A673 (cell line): ENCODE measurements at regions not wholly inside any gene's neighbourhood (a gene's known extent, or its start where the extent isn't known, plus 50 kb on each side); places are given as distances from the start of the nearest gene placed in this dataset.

Experiments
- BruUV-seq: library from RNA; stranded (reverse); fragments of 400-500 nt; replicated peaks from 2 replicates; lab custom pipeline; 2021; lab: Mats Ljungman, UMichigan
- CTCF ChIA-PET: fragments of 300-600 bp; sonication (Branson Sonifier 250); formaldehyde crosslinking; loops from one replicate; lab custom pipeline; 2022; ENCODE audit warnings: antibody characterized with exemption; lab: Charles Lee
- POLR2A ChIA-PET: fragments of 300-600 bp; sonication (Branson Sonifier 250); formaldehyde crosslinking; loops from one replicate; lab custom pipeline; 2022; ENCODE audit warnings: antibody characterized with exemption; ENCODE audit not compliant: low non-redundant PET; lab: Charles Lee
- DNase-seq: peaks from one replicate; pipeline ENCODE4 v3.0.0-alpha.2; 2015; ENCODE audit warnings: low spot score
- H3K27ac ChIP-seq: fragments of 200-600 bp; sonication (generic); 2 replicates; pipeline ENCODE4 v1.5.1; 2016; ENCODE audit warnings: mixed run types, low read depth, mild to moderate bottlenecking, mixed read lengths, antibody characterized with exemption, low read length; ENCODE audit not compliant: poor library complexity, severe bottlenecking
- H3K27me3 ChIP-seq: fragments of 200-600 bp; sonication (generic); replicated peaks from 2 replicates; pipeline ENCODE4 v1.6.1; 2017; ENCODE audit warnings: mixed run types, low read depth, mild to moderate bottlenecking, mixed read lengths, antibody characterized with exemption, low read length; ENCODE audit not compliant: insufficient read depth, poor library complexity
- H3K36me3 ChIP-seq: fragments of 200-600 bp; sonication (generic); 2 replicates; pipeline ENCODE4 v1.6.1; 2016; ENCODE audit warnings: mixed run types, mild to moderate bottlenecking, mixed read lengths, antibody characterized with exemption, low read length; ENCODE audit not compliant: insufficient read depth, poor library complexity, severe bottlenecking
- H3K4me1 ChIP-seq: fragments of 200-600 bp; sonication (generic); 2 replicates; pipeline ENCODE4 v1.6.1; 2017; ENCODE audit warnings: mixed run types, mild to moderate bottlenecking, mixed read lengths, antibody characterized with exemption, low read length; ENCODE audit not compliant: insufficient read depth, poor library complexity, severe bottlenecking
- H3K4me3 ChIP-seq: fragments of 200-600 bp; sonication (generic); 2 replicates; pipeline ENCODE4 v1.5.1; 2016; ENCODE audit warnings: low read depth, mixed run types, mild to moderate bottlenecking, mixed read lengths, low read length; ENCODE audit not compliant: poor library complexity, severe bottlenecking
- H3K9me3 ChIP-seq: fragments of 200-600 bp; sonication (generic); 2 replicates; pipeline ENCODE4 v1.6.1; 2016; ENCODE audit warnings: mixed run types, low read depth, mild to moderate bottlenecking, mixed read lengths, antibody characterized with exemption, low read length; ENCODE audit not compliant: poor library complexity, severe bottlenecking
- CTCF ChIP-seq: fragments of 300-800, 200-600 bp; sonication (generic); conservative IDR thresholded peaks from 2 replicates; pipeline ENCODE4 v1.5.1; 2017; ENCODE audit warnings: low read depth, mild to moderate bottlenecking, antibody characterized with exemption, low read length, moderate library complexity, mixed read lengths
- EZH2 ChIP-seq: fragments of 200-600 bp; sonication (generic); IDR thresholded peaks from 2 replicates; pipeline ENCODE4 v1.6.1; 2017; ENCODE audit warnings: borderline replicate concordance, low read depth, mild to moderate bottlenecking, mixed read lengths, antibody characterized with exemption, low read length; ENCODE audit not compliant: poor library complexity, severe bottlenecking
- intact Hi-C: fragments of 100-400 bp; cut with micrococcal nuclease; formaldehyde crosslinking; loops from one replicate; pipeline ENCODE4 v1.10.0; 2022; ENCODE audit not compliant: unreplicated experiment

- Histone ChIP-seq H3K27ac (no peak overlapping the region), H3K4me3 (no peak overlapping the region), H3K27me3 (no peaks in the 10 kb centered on the region), H3K36me3 (no peaks in the 10 kb centered on the region), H3K4me1 (no peaks in the 10 kb centered on the region), H3K9me3 (no peaks in the 10 kb centered on the region)
- TF ChIP-seq CTCF (no peak), EZH2 (no peak)
- CTCF ChIA-PET = no interaction called here
- POLR2A ChIA-PET = no interaction called here
- BruUV-seq = no TSS peak
- intact Hi-C loops = no loop called here
- DNase-seq = no peak
Observed at GRCh38 chr20:10916312-10916711, 242.5 kb upstream of the JAG1 start.

GRCh38 chr20:10917826-10918225 lies 244.0 kb upstream of the JAG1 start:
- Histone ChIP-seq H3K9me3 (no peaks in the 10 kb centered on the region), H3K36me3 (no peaks in the 10 kb centered on the region), H3K4me1 (peaks cover 2% of the 10 kb centered on the region), H3K27ac (no peak overlapping the region), H3K27me3 (no peaks in the 10 kb centered on the region), H3K4me3 (no peak overlapping the region)
- ChIA-PET POLR2A (no interaction called here), CTCF (no interaction called here)
- DNase-seq = no peak
- TF ChIP-seq CTCF (no peak), EZH2 (no peak)
- intact Hi-C loops = no loop called here
- no TSS peak for BruUV-seq

- DNase-seq = no peak
- ChIA-PET CTCF (no interaction called here), POLR2A (no interaction called here)
- no TSS peak for BruUV-seq
- Histone ChIP-seq H3K4me1 (peaks cover 7% of the 10 kb centered on the region), H3K9me3 (no peaks in the 10 kb centered on the region), H3K27me3 (no peaks in the 10 kb centered on the region), H3K36me3 (no peaks in the 10 kb centered on the region), H3K4me3 (no peak overlapping the region), H3K27ac (no peak overlapping the region)
- intact Hi-C loops = no loop called here
- TF ChIP-seq EZH2 = no peak
- TF ChIP-seq CTCF = no peak
Observed at GRCh38 chr20:10919396-10920140, 245.8 kb upstream of the JAG1 start.
